ENCODE measurements at regions not wholly inside any gene's neighbourhood (a gene's known extent, or its start where the extent isn't known, plus 50 kb on each side); places are given as distances from the start of the nearest gene placed in this dataset.
"Not testable (repeated sequence)": the region's sequence is repeated elsewhere in the genome, so short reads cannot be mapped to it uniquely, and the experiment has no call there.

DNA sequence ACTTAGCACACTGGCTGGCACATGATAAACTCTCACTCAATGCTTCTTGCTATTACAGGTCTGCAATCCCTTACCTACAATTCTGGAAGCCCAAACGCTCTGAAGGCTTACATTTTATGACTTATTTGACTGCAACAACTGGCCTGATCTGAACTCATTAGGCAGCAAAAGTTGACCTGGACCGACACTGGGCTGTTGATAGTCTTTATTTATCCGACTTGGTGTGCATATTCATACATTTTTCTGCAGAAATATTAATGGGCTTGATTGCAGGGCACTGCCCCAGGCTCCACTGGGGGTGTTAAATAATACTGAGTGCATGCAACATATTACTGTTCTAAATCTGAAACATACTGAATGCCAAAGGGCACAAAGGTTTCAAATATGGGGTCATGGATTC, 1076.7 kb downstream of the BCL11B start:
- no peak for DNase-seq (ENCODE audit: low read depth)

DNA sequence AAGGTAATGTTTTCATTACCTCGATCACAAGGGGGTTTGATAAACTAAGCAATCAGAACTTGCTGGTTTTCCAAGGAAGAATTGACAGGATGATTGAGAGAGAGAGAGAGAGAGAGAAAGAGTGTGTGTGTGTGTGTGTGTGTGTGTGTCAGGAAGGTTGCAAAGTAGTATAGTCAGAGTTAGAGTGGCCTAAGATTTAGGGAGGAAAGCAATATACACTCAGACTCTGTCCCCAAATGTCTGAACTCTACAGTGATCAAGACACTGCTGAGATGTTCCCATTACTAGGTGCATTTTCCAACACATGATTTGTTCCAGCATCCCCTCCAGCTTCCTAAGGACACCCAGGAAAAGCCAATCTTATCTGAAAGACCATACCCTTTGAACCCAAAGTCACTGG, 1074.1 kb downstream of the BCL11B start:
- no peak for DNase-seq (ENCODE audit: low read depth)

- DNase-seq (ENCODE audit: low read depth), result no peak
Measured at GRCh38 chr14:98198385-98198784, 1073.6 kb downstream of the BCL11B start.

- no peak for DNase-seq (ENCODE audit: low read depth)
Measured at GRCh38 chr14:98200601-98201000, 1071.4 kb downstream of the BCL11B start.

DNA sequence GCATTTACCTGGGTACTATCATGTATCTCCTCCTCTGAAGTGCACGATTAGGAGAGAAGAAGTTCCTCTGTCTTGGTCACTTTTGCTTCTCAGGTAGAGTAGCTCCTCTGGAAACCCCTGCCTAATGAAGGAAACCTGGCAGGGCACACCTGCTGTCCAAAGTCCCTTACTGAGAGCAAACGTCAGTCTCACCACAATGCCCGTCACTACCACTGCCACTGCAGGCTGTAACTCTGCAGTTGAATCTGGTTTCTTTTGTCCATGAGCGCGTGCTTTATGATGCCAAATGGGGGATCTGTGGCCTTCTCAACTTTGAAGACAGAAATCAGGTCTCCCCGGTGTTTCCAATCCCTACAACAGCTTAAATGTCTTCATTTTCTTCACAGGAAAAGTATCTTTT, 1068.6 kb downstream of the BCL11B start:
- DNase-seq (ENCODE audit: low read depth), result no peak

GRCh38 chr14:98204139-98204538, 1067.9 kb downstream of the BCL11B start:
- DNase-seq (ENCODE audit: low read depth), result no peak

GRCh38 chr14:98207415-98207814, 1064.6 kb downstream of the BCL11B start:
- DNase-seq (ENCODE audit: low read depth), result no peak

- DNase-seq (ENCODE audit: low read depth), result no peak
Measured at GRCh38 chr14:98208211-98208611, 1063.8 kb downstream of the BCL11B start.

GRCh38 chr14:98208943-98209342, 1063.1 kb downstream of the BCL11B start:
- no peak for DNase-seq (ENCODE audit: low read depth)

GRCh38 chr14:98210045-98210672, 1061.8 kb downstream of the BCL11B start:
- DNase-seq (ENCODE audit: low read depth), result no peak

DNA sequence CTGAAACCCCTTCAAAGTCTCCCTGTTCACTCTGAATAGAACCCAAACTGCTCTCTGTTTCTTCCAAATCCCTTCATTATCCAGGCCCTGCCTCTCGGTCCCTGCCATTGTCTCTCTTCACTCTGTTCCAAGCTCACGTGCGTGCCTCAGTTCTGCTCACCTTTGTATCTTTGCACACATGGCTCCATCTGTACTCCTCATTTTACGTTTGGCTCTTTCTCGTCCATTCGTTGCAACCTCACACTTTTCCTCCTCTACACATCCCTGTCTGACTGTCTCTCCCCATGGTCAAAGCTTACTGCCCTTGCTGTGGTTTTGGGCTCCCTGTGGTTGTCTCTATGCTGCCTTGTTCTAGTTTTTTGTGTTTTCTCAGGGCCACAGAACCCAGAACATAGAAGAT, 1054.5 kb downstream of the BCL11B start:
- DNase-seq (ENCODE audit: low read depth), result no peak

- no peak for DNase-seq (ENCODE audit: low read depth)
Measured at GRCh38 chr14:98218218-98218617, 1053.8 kb downstream of the BCL11B start.

GRCh38 chr14:98219638-98220037, 1052.4 kb downstream of the BCL11B start:
- DNase-seq (ENCODE audit: low read depth), result no peak

- DNase-seq (ENCODE audit: low read depth), result no peak
Measured at GRCh38 chr14:98223106-98223505, 1048.9 kb downstream of the BCL11B start.

DNA sequence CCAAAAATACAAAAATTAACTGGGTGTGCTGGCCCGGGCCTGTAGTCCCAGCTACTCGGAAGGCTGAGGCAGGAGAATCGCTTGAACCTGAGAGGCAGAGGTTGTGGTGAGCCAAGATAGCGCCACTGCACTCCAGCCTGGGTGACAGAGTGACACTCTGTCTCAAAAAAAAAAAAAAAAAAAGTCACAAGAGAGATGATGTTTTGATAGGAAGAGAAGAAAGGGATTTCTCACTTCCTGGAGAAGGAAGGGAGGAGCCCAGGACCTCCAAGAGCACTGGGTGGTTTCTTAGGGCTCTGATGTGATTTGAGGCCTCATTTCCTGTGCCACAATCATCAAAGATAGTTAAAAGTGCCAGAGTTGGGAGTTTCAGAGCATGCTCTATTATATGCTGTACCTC, 1048.3 kb downstream of the BCL11B start:
- DNase-seq (ENCODE audit: low read depth), result not testable (repeated sequence)

GRCh38 chr14:98226411-98226810, 1045.6 kb downstream of the BCL11B start:
- no peak for DNase-seq (ENCODE audit: low read depth)

- DNase-seq (ENCODE audit: low read depth), result no peak
Measured at GRCh38 chr14:98227000-98227726, 1044.8 kb downstream of the BCL11B start.

GRCh38 chr14:98227727-98228111, 1044.3 kb downstream of the BCL11B start:
- DNase-seq (ENCODE audit: low read depth), result no peak

GRCh38 chr14:98229656-98230366, 1042.2 kb downstream of the BCL11B start:
- DNase-seq (ENCODE audit: low read depth), result no peak

- no peak for DNase-seq (ENCODE audit: low read depth)
Measured at GRCh38 chr14:98230411-98230810, 1041.6 kb downstream of the BCL11B start.

DNA sequence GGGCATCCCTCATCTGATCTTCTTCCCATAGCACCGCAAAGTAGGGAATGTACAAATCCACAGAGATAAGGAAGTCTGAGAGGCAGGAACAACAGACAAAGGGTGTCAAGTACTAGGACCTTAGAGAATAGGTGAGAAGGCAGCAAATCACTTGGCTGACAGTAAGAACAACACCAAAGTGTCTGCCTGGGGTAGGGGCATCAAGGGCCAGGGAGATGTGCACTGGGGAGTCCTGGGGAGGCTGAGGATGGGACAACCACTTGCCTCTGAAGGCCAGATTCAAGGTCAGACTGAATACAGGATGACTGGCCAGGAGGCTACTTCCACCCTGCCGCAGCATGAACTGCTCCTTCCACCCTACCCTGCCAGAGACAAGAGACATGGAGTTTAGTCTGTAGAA, 1040.8 kb downstream of the BCL11B start:
- no peak for DNase-seq (ENCODE audit: low read depth)

DNA sequence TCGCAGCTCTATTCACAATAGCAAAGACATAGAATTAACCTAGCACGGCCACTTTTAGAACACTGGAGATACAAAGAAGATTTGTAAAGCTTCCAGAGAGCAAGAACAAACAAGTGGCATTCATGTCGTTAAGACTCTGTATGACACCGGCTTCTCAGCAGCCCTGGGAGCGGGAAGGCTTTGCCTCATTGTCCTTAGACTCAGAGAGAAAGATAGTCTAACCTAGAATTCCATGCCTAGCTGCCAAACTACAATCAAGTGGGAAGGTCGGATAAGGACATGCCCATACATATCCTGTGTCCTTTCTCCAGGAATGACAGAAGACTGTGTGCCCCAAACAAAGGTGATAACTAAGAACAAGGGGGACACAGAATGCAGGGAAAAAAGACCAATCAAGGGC, 1038.3 kb downstream of the BCL11B start:
- no peak for DNase-seq (ENCODE audit: low read depth)

DNA sequence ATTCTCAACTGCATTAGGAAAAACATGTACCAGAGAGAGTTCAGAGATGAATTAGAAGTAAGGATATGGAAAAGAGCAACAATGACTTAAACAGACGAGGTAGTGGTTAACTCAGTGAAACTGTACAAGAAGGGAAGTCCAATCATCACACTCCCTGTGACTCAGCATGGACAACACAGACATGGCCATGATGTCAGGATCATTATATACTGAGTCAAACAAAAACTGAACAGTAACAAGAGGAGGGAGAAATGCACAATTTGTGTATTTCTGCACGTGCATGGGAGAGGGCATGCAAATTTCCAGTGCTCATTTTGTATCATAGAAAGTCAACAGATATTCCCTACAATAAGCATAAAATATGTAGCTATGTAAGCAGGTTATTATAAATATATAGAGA, 1037.8 kb downstream of the BCL11B start:
- no peak for DNase-seq (ENCODE audit: low read depth)

Data from CMK (cell line).